B cell (primary cell): ENCODE measurements at regions not wholly inside any gene's neighbourhood (a gene's known extent, or its start where the extent isn't known, plus 50 kb on each side); places are given as distances from the start of the nearest gene placed in this dataset.

Experiments used
- ATAC-seq: fragments of 200-7000 bp; cut with Tn5 transposase; one replicate; pipeline ENCODE4 v1.10.0; 2021; ENCODE audit warnings: low read depth, mild to moderate bottlenecking, moderate number of reproducible peaks, moderate library complexity
- CTCF ChIA-PET: fragments of 350-600 bp; sonication (Branson Sonifier 250); formaldehyde crosslinking; loops from one replicate; lab custom pipeline; 2021; ENCODE audit warnings: antibody characterized with exemption, inconsistent platforms; lab: Charles Lee
- POLR2A ChIA-PET: fragments of 350-600 bp; sonication (Branson Sonifier 250); formaldehyde crosslinking; loops from one replicate; lab custom pipeline; 2021; ENCODE audit warnings: antibody characterized with exemption; lab: Charles Lee
- DNase-seq: peaks from one replicate; pipeline ENCODE4 v3.0.0; 2013
- H2AFZ ChIP-seq: 2 replicates; pipeline ENCODE4 v1.6.1; 2012; ENCODE audit warnings: mild to moderate bottlenecking, low read depth, low read length; ENCODE audit not compliant: insufficient read depth, poor library complexity, severe bottlenecking
- H3K27ac ChIP-seq, 2 donors: 1 replicate in 1 of 2; 2 replicates in 1 of 2; pipeline ENCODE4 v1.5.1; 2012 to 2013; ENCODE audit warnings: low read length in 2 of 2, mild to moderate bottlenecking in 2 of 2, moderate library complexity in 1 of 2
- H3K27me3 ChIP-seq, 4 experiments: fragments of 200-600 bp in 1 of 4; sonication (generic) in 1 of 4; replicated peaks in 1 of 4; 1 replicate in 2 of 4; 2 replicates in 2 of 4; pipeline versions ENCODE4 v1.6.1 to v1.7.0; 2013 to 2016; ENCODE audit warnings: low read length in 3 of 4, mild to moderate bottlenecking in 2 of 4, mixed read lengths in 1 of 4, moderate library complexity in 1 of 4; ENCODE audit not compliant: insufficient read depth in 4 of 4, control insufficient read depth in 3 of 4; ENCODE audit errors: control extremely low read depth in 1 of 4
- H3K36me3 ChIP-seq, 2 experiments: replicated peaks in 1 of 2; 1 replicate in 1 of 2; 2 replicates in 1 of 2; pipeline versions ENCODE4 v1.6.1 to v1.7.1; 2013; ENCODE audit warnings: low read length in 1 of 2; ENCODE audit not compliant: insufficient read depth in 2 of 2, control insufficient read depth in 1 of 2; ENCODE audit errors: control extremely low read depth in 1 of 2, extremely low read depth in 1 of 2
- H3K4me1 ChIP-seq, 2 donors: fragments of 200-600 bp in 1 of 2; sonication (generic) in 1 of 2; 1 replicate in 1 of 2; 2 replicates in 1 of 2; pipeline versions ENCODE4 v1.5.1 to v1.6.1; 2013 to 2017; ENCODE audit warnings: low read length in 2 of 2; ENCODE audit not compliant: control insufficient read depth in 2 of 2, insufficient read depth in 2 of 2
- H3K4me2 ChIP-seq: replicated peaks from 2 replicates; pipeline ENCODE3; 2012; ENCODE audit warnings: mild to moderate bottlenecking, low read depth, low read length; ENCODE audit not compliant: poor library complexity, severe bottlenecking
- H3K4me3 ChIP-seq, 5 experiments: fragments of 200-600 bp in 1 of 5; sonication (generic) in 1 of 5; 1 replicate in 3 of 5; 2 replicates in 2 of 5; pipeline versions ENCODE4 v1.5.1 to v1.7.0; 2011 to 2016; ENCODE audit warnings: low read length in 4 of 5, mild to moderate bottlenecking in 4 of 5, low read depth in 2 of 5, control low read depth in 1 of 5, moderate library complexity in 1 of 5; ENCODE audit not compliant: insufficient read depth in 1 of 5; ENCODE audit errors: control extremely low read depth in 1 of 5, extremely low read depth in 1 of 5
- H3K79me2 ChIP-seq: fragments of 200-600 bp; sonication (generic); one replicate; pipeline ENCODE4 v1.6.0; 2016; ENCODE audit warnings: low read length; ENCODE audit not compliant: control insufficient read depth, insufficient read depth
- H3K9ac ChIP-seq: fragments of 200-600 bp; sonication (generic); 2 replicates; pipeline ENCODE4 v1.6.1; 2017; ENCODE audit warnings: mild to moderate bottlenecking, low read length, moderate library complexity
- H3K9me3 ChIP-seq, 3 donors: one replicate each; pipeline versions ENCODE4 v1.6.1 to v1.7.1; 2013; ENCODE audit warnings: low read length in 2 of 3; ENCODE audit not compliant: control insufficient read depth in 2 of 3, insufficient read depth in 1 of 3; ENCODE audit errors: control extremely low read depth in 1 of 3
- H4K20me1 ChIP-seq: 2 replicates; pipeline ENCODE4 v1.6.0; 2012; ENCODE audit warnings: mild to moderate bottlenecking, low read length; ENCODE audit not compliant: insufficient read depth, control insufficient read depth, poor library complexity, severe bottlenecking
- H3K27ac Mint-ChIP-seq: one replicate; pipeline ENCODE4 v1.8.0; 2021; ENCODE audit warnings: mixed read lengths
- H3K27me3 Mint-ChIP-seq: one replicate; pipeline ENCODE4 v1.8.0; 2021; ENCODE audit warnings: mixed read lengths
- H3K4me1 Mint-ChIP-seq: one replicate; pipeline ENCODE4 v1.8.0; 2021; ENCODE audit warnings: mixed read lengths
- H3K4me3 Mint-ChIP-seq: one replicate; pipeline ENCODE4 v1.8.0; 2021; ENCODE audit warnings: mixed read lengths
- H3K9me3 Mint-ChIP-seq: one replicate; pipeline ENCODE4 v1.8.0; 2022; ENCODE audit warnings: mixed read lengths; ENCODE audit not compliant: insufficient read depth
- CTCF ChIP-seq: fragments of 200-600 bp; IDR thresholded peaks from one replicate; pipeline ENCODE4 v1.8.0; 2022; ENCODE audit warnings: antibody characterized with exemption, mild to moderate bottlenecking
- EZH2 ChIP-seq: IDR thresholded peaks from 2 replicates; pipeline ENCODE4 v1.6.1; 2012; ENCODE audit warnings: borderline replicate concordance, low read depth, mild to moderate bottlenecking, moderate library complexity, low read length; ENCODE audit not compliant: insufficient read depth, poor library complexity, severe bottlenecking
- WGBS: methylation state at CpG from one replicate; pipeline ENCODE4 v1.1.5; 2013; ENCODE audit warnings: missing lambda C conversion rate; ENCODE audit not compliant: insufficient coverage; 5-methylcytosine and 5-hydroxymethylcytosine counted together
- intact Hi-C: fragments of 100-400 bp; cut with micrococcal nuclease; formaldehyde crosslinking; loops from one replicate; pipeline ENCODE4 v1.10.0; 2022

GRCh38 chr12:124450376-124450750, 117.0 kb downstream of the NCOR2 start:
- Histone ChIP-seq H3K4me3 (no peak overlapping the region), H3K36me3 (peaks cover 0 to 35% of the 10 kb centered on the region in 2 experiments), H3K4me1 (peaks cover 31 to 46% of the 10 kb centered on the region in 2 donors), H4K20me1 (peaks cover 40% of the 10 kb centered on the region), H3K4me2 (no peak overlapping the region), H3K27me3 (no peaks in the 10 kb centered on the region), H3K9ac (no peak overlapping the region), H3K27ac (no peak overlapping the region), H3K79me2 (peaks cover 66% of the 10 kb centered on the region), H2AFZ (no peak overlapping the region), H3K9me3 (no peaks in the 10 kb centered on the region)
- ChIA-PET POLR2A (no interaction called here), CTCF (no interaction called here)
- peaks cover 37% of the 10 kb centered on the region for H3K4me1 Mint-ChIP-seq
- H3K27ac Mint-ChIP-seq, result peak overlapping the region; percentile 3
- no peak overlapping the region for H3K4me3 Mint-ChIP-seq
- intact Hi-C loops, result loop anchor here (5.0 to 10.0 kb wide), 3 partner anchors 317 to 848 kb away; partner anchors contain the start of genes DDX55 and UBC
- 96% methylated on average over 14 of the region's 15 CpGs for WGBS
- no peak for DNase-seq
- no peak for TF ChIP-seq CTCF
- TF ChIP-seq EZH2, result no peak
- no peak for ATAC-seq
- no peaks in the 10 kb centered on the region for H3K27me3 Mint-ChIP-seq
- H3K9me3 Mint-ChIP-seq, result no peaks in the 10 kb centered on the region

DNA sequence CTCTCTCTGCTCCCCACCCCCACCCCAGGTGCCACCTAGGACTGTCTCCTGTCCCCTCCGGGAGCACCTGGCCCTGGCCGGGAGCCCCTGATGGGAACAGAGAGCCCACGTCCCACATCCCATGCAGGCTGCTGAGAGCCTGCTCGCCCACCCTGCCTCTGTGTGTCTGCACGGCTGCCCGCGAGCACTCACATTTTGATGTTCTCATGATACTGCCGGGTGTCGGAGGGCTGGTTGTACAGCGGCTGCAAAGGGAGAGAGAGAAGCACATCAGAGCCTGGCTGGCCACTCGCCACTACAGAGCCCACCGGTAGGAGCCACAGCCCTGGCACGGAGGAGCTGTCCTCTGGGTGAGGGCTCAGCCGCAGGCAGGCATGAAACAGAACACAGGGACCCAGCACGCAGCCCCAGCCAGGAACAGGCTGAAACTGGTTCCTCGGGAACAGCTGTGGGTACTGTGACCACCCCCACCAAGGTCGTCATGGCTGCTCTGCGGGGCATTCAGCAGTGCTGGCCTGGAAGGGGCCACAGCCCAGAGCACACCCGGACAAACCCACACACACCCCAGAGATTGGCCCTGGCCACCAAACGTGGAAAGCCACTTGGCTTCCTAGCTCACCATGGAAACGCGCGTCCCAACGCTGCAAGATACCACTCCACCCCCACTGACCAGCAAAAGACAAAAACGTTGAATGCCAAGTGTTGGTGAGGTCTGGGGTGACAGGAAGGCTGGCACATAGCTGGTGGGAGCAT, 117.6 kb downstream of the NCOR2 start:
- H3K4me3 ChIP-seq, result no peak overlapping the region
- H3K27me3 Mint-ChIP-seq, result no peaks in the 10 kb centered on the region
- no peak overlapping the region for H3K27ac Mint-ChIP-seq
- H3K9me3 ChIP-seq, result no peaks in the 10 kb centered on the region
- no peak overlapping the region for H3K27ac ChIP-seq
- peaks cover 31% of the 10 kb centered on the region for H3K4me1 Mint-ChIP-seq
- H3K4me3 Mint-ChIP-seq, result no peak overlapping the region
- no peak overlapping the region for H2AFZ ChIP-seq
- peaks cover 0 to 36% of the 10 kb centered on the region in 2 experiments for H3K36me3 ChIP-seq
- H3K4me2 ChIP-seq, result no peak overlapping the region
- ChIA-PET CTCF (no interaction called here), POLR2A (no interaction called here)
- H4K20me1 ChIP-seq, result peaks cover 46% of the 10 kb centered on the region
- peaks cover 27 to 40% of the 10 kb centered on the region in 2 donors for H3K4me1 ChIP-seq
- no peak for TF ChIP-seq CTCF
- no peak for TF ChIP-seq EZH2
- intact Hi-C loops, result loop anchor here (5.0 to 10.0 kb wide), 3 partner anchors 318 to 847 kb away; partner anchors contain the start of genes DDX55 and UBC
- H3K9me3 Mint-ChIP-seq, result no peaks in the 10 kb centered on the region
- H3K9ac ChIP-seq, result no peak overlapping the region
- ATAC-seq, result no peak
- peaks cover 71% of the 10 kb centered on the region for H3K79me2 ChIP-seq
- no peak for DNase-seq
- no peaks in the 10 kb centered on the region for H3K27me3 ChIP-seq
- WGBS, result 91% methylated on average over 17 of the region's 25 CpGs
